ENCODE measurements at regions not wholly inside any gene's neighbourhood (a gene's known extent, or its start where the extent isn't known, plus 50 kb on each side); places are given as distances from the start of the nearest gene placed in this dataset.

GRCh38 chr13:47000165-47000564 is 103.3 kb upstream of the HTR2A start:
- Histone ChIP-seq H3K9me3 (no peaks in the 10 kb centered on the region), H3K27ac (no peak overlapping the region), H3K27me3 (peaks cover 0 to 6% (median 0%) of the 10 kb centered on the region in 7 donors), H3K4me3 (no peak overlapping the region), H3K4me1 (no peaks in the 10 kb centered on the region), H3K36me3 (no peaks in the 10 kb centered on the region)
- TF ChIP-seq CTCF (IDR thresholded peaks at IDR 0.05), result no peak
- intact Hi-C loops (cut with DNase I), result no loop called here
- no peak for ATAC-seq
- DNase-seq, result no peak
- 72 to 81% methylated on average over 3 of the region's 3 CpGs for WGBS, 2 donors

- 87 to 89% methylated on average over 4 of the region's 4 CpGs for WGBS, 2 donors
- no peak for ATAC-seq
- intact Hi-C loops (cut with DNase I), result no loop called here
- Histone ChIP-seq H3K27ac (no peak overlapping the region), H3K4me3 (no peak overlapping the region), H3K4me1 (no peaks in the 10 kb centered on the region), H3K9me3 (peaks cover 0 to 4% (median 0%) of the 10 kb centered on the region in 11 donors), H3K27me3 (no peaks in the 10 kb centered on the region), H3K36me3 (no peaks in the 10 kb centered on the region)
- no peak for TF ChIP-seq CTCF (IDR thresholded peaks at IDR 0.05)
- no peak for DNase-seq
Measured at GRCh38 chr13:46996316-46997030, 99.6 kb upstream of the HTR2A start.

GRCh38 chr13:46995874-46996273 is 99.0 kb upstream of the HTR2A start:
- no peaks in the 10 kb centered on the region for H3K4me1 ChIP-seq
- peaks cover 0 to 4% (median 0%) of the 10 kb centered on the region in 11 donors for H3K9me3 ChIP-seq
- H3K4me3 ChIP-seq, result no peak overlapping the region
- ATAC-seq, result no peak
- intact Hi-C loops (cut with DNase I), result no loop called here
- no peak overlapping the region for H3K27ac ChIP-seq
- no peak for TF ChIP-seq CTCF (IDR thresholded peaks at IDR 0.05)
- DNase-seq, result no peak
- 42 to 46% methylated on average over 1 of the region's 1 CpG for WGBS, 2 donors
- no peaks in the 10 kb centered on the region for H3K36me3 ChIP-seq
- H3K27me3 ChIP-seq, result no peaks in the 10 kb centered on the region

GRCh38 chr13:46994492-46994891 is 97.6 kb upstream of the HTR2A start:
- Histone ChIP-seq H3K27me3 (no peaks in the 10 kb centered on the region), H3K4me3 (no peak overlapping the region), H3K27ac (no peak overlapping the region), H3K9me3 (peaks cover 0 to 4% (median 0%) of the 10 kb centered on the region in 11 donors), H3K36me3 (no peaks in the 10 kb centered on the region), H3K4me1 (no peaks in the 10 kb centered on the region)
- intact Hi-C loops (cut with DNase I), result no loop called here
- 88 to 94% methylated on average over 7 of the region's 7 CpGs for WGBS, 2 donors
- DNase-seq, result no peak
- ATAC-seq, result no peak
- no peak for TF ChIP-seq CTCF (IDR thresholded peaks at IDR 0.05)
